Natural killer cell (primary cell): ENCODE measurements at regions not wholly inside any gene's neighbourhood (a gene's known extent, or its start where the extent isn't known, plus 50 kb on each side); places are given as distances from the start of the nearest gene placed in this dataset.

Source experiments
- ATAC-seq, 3 donors: fragments of 150-1000 bp in 2 of 3; fragments of 200-7000 bp in 1 of 3; cut with Tn5 transposase; 1 replicate in 1 of 3; 2 replicates in 2 of 3; pipeline ENCODE4 v1.10.0; 2021; ENCODE audit warnings: mild to moderate bottlenecking in 2 of 3, moderate library complexity in 2 of 3
- DNase-seq, 2 donors: peaks; one replicate each; pipeline versions ENCODE4 v3.0.0 to v3.0.0-alpha.2; 2013 to 2021; ENCODE audit warnings: mixed read lengths in 1 of 2
- H3K27ac ChIP-seq: one replicate; pipeline ENCODE4 v1.5.1; 2013; ENCODE audit warnings: mild to moderate bottlenecking, low read length
- H3K27me3 ChIP-seq: one replicate; pipeline ENCODE4 v1.6.1; 2013; ENCODE audit warnings: low read length; ENCODE audit not compliant: control insufficient read depth, insufficient read depth
- H3K36me3 ChIP-seq: one replicate; pipeline ENCODE4 v1.6.1; 2013; ENCODE audit warnings: low read length; ENCODE audit not compliant: control insufficient read depth, insufficient read depth
- H3K4me1 ChIP-seq: one replicate; pipeline ENCODE4 v1.6.1; 2013; ENCODE audit warnings: low read length; ENCODE audit not compliant: control insufficient read depth, insufficient read depth
- H3K4me3 ChIP-seq: one replicate; pipeline ENCODE4 v1.5.1; 2013; ENCODE audit warnings: low read length
- H3K9me3 ChIP-seq: one replicate; pipeline ENCODE4 v1.6.1; 2013; ENCODE audit warnings: low read length; ENCODE audit not compliant: control insufficient read depth, insufficient read depth
- H3K27ac Mint-ChIP-seq, 2 donors: one replicate each; pipeline ENCODE4 v1.8.0; 2022; ENCODE audit warnings: mild to moderate bottlenecking in 2 of 2, mixed read lengths in 2 of 2, moderate library complexity in 1 of 2
- H3K27me3 Mint-ChIP-seq, 2 donors: one replicate each; pipeline ENCODE4 v1.8.0; 2022; ENCODE audit warnings: low read depth in 2 of 2, mixed read lengths in 2 of 2
- H3K36me3 Mint-ChIP-seq: one replicate; pipeline ENCODE4 v1.8.0; 2022; ENCODE audit warnings: mixed read lengths
- H3K4me1 Mint-ChIP-seq, 2 donors: one replicate each; pipeline ENCODE4 v1.8.0; 2022; ENCODE audit warnings: mixed read lengths in 2 of 2
- H3K4me3 Mint-ChIP-seq: one replicate; pipeline ENCODE4 v1.8.0; 2022; ENCODE audit warnings: mild to moderate bottlenecking, moderate library complexity, mixed read lengths
- H3K9me3 Mint-ChIP-seq, 2 donors: one replicate each; pipeline ENCODE4 v1.8.0; 2022; ENCODE audit warnings: mixed read lengths in 2 of 2
- CTCF ChIP-seq: fragments of 200-600 bp; IDR thresholded peaks from one replicate; pipeline ENCODE4 v1.8.0; 2022; ENCODE audit warnings: antibody characterized with exemption
- WGBS: methylation state at CpG from one replicate; pipeline ENCODE4 v1.1.7; 2013; ENCODE audit warnings: missing lambda C conversion rate; ENCODE audit not compliant: insufficient coverage; 5-methylcytosine and 5-hydroxymethylcytosine counted together
- intact Hi-C: fragments of 100-400 bp; cut with micrococcal nuclease; formaldehyde crosslinking; loops from one replicate; pipeline ENCODE4 v1.14.2; 2022

- H3K36me3 Mint-ChIP-seq, result no peaks in the 10 kb centered on the region
- TF ChIP-seq CTCF, result no peak
- 86% methylated on average over 1 of the region's 1 CpG for WGBS
These were observed 368.7 kb upstream of the PROX1 start for GRCh38 chr1:213619026-213619425.

GRCh38 chr1:213621077-213621476, 366.7 kb upstream of the PROX1 start:
- no peaks in the 10 kb centered on the region for H3K4me1 ChIP-seq
- Mint-ChIP-seq H3K36me3 (no peaks in the 10 kb centered on the region), H3K4me1 (no peaks in the 10 kb centered on the region), H3K27me3 (peaks cover 0 to 2% of the 10 kb centered on the region in 2 donors), H3K27ac (no peak overlapping the region), H3K9me3 (peaks cover 0 to 2% of the 10 kb centered on the region in 2 donors), H3K4me3 (no peak overlapping the region)
- H3K4me3 ChIP-seq, result no peak overlapping the region
- 86% methylated on average over 6 of the region's 6 CpGs for WGBS
- H3K27me3 ChIP-seq, result no peaks in the 10 kb centered on the region
- ATAC-seq (no peak), DNase-seq (no peak)
- peaks cover 7% of the 10 kb centered on the region for H3K9me3 ChIP-seq
- intact Hi-C loops, result no loop called here
- H3K36me3 ChIP-seq, result no peaks in the 10 kb centered on the region
- no peak overlapping the region for H3K27ac ChIP-seq
- TF ChIP-seq CTCF, result no peak

More at GRCh38 chr1:213619026-213619425, 368.7 kb upstream of the PROX1 start:
- Mint-ChIP-seq H3K27me3 (peaks cover 3 to 6% of the 10 kb centered on the region in 2 donors), H3K27ac (no peak overlapping the region), H3K9me3 (peaks cover 0 to 2% of the 10 kb centered on the region in 2 donors), H3K4me1 (no peaks in the 10 kb centered on the region), H3K4me3 (no peak overlapping the region)
- Histone ChIP-seq H3K4me3 (no peak overlapping the region), H3K27me3 (no peaks in the 10 kb centered on the region), H3K9me3 (peaks cover under 1% of the 10 kb centered on the region), H3K36me3 (no peaks in the 10 kb centered on the region), H3K27ac (no peak overlapping the region), H3K4me1 (no peaks in the 10 kb centered on the region)
- ATAC-seq (no peak), DNase-seq (no peak)
- intact Hi-C loops, result no loop called here

- DNase-seq (no peak), ATAC-seq (no peak)
- no peak overlapping the region for H3K27ac Mint-ChIP-seq
- no peaks in the 10 kb centered on the region for H3K4me1 ChIP-seq
- no peaks in the 10 kb centered on the region for H3K36me3 ChIP-seq
- peaks cover 0 to 2% of the 10 kb centered on the region in 2 donors for H3K9me3 Mint-ChIP-seq
- peaks cover 7% of the 10 kb centered on the region for H3K9me3 ChIP-seq
- WGBS, result 38% methylated on average over 19 of the region's 19 CpGs
- no peak overlapping the region for H3K27ac ChIP-seq
- no peak overlapping the region for H3K4me3 Mint-ChIP-seq
- no peaks in the 10 kb centered on the region for H3K4me1 Mint-ChIP-seq
- intact Hi-C loops, result no loop called here
- no peaks in the 10 kb centered on the region for H3K27me3 ChIP-seq
- no peaks in the 10 kb centered on the region for H3K36me3 Mint-ChIP-seq
- no peak overlapping the region for H3K4me3 ChIP-seq
- H3K27me3 Mint-ChIP-seq, result no peaks in the 10 kb centered on the region
- TF ChIP-seq CTCF, result no peak
These were observed 365.3 kb upstream of the PROX1 start for GRCh38 chr1:213622365-213623063.

GRCh38 chr1:213623064-213623581, 364.6 kb upstream of the PROX1 start:
- H3K27me3 Mint-ChIP-seq, result no peaks in the 10 kb centered on the region
- DNase-seq (no peak), ATAC-seq (no peak)
- 95% methylated on average over 8 of the region's 9 CpGs for WGBS
- intact Hi-C loops, result no loop called here
- Histone ChIP-seq H3K27me3 (no peaks in the 10 kb centered on the region), H3K9me3 (peaks cover 7% of the 10 kb centered on the region), H3K27ac (no peak overlapping the region), H3K4me3 (no peak overlapping the region), H3K4me1 (no peaks in the 10 kb centered on the region), H3K36me3 (no peaks in the 10 kb centered on the region)
- TF ChIP-seq CTCF, result no peak
- H3K36me3 Mint-ChIP-seq, result no peaks in the 10 kb centered on the region
- no peaks in the 10 kb centered on the region for H3K4me1 Mint-ChIP-seq
- H3K4me3 Mint-ChIP-seq, result no peak overlapping the region
- H3K9me3 Mint-ChIP-seq, result peaks cover 0 to 2% of the 10 kb centered on the region in 2 donors
- H3K27ac Mint-ChIP-seq, result no peak overlapping the region
